Activated CD8-positive, alpha-beta memory T cell treated with anti-CD3 and anti-CD28 coated beads, Interleukin-2, amount 50 U/mL, for 4 hours (primary cell): ENCODE measurements at regions not wholly inside any gene's neighbourhood (a gene's known extent, or its start where the extent isn't known, plus 50 kb on each side); places are given as distances from the start of the nearest gene placed in this dataset.

Experiments
- DNase-seq: peaks from one replicate; pipeline ENCODE4 v3.0.0-alpha.2; 2020

DNA sequence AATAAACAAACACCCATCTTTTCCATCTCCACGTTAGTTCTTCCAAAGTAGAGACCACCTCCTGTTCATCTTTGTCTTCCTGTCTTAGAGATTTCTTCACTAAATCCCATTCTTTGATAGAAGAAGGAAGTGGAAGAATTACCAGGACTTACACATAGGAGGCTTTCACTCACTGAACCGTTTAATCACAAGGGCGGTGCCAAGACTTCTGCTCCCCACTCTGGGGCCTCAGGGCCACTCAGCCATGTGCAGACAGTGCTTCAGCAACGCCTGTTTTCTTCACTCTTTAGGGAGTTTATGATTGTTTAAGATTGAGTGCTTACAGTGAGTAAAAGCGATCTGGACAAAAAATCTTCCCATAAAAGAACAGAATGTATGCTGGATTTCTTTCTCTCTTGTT, 63.9 kb upstream of the SORCS3 start:
- no peak for DNase-seq

DNA sequence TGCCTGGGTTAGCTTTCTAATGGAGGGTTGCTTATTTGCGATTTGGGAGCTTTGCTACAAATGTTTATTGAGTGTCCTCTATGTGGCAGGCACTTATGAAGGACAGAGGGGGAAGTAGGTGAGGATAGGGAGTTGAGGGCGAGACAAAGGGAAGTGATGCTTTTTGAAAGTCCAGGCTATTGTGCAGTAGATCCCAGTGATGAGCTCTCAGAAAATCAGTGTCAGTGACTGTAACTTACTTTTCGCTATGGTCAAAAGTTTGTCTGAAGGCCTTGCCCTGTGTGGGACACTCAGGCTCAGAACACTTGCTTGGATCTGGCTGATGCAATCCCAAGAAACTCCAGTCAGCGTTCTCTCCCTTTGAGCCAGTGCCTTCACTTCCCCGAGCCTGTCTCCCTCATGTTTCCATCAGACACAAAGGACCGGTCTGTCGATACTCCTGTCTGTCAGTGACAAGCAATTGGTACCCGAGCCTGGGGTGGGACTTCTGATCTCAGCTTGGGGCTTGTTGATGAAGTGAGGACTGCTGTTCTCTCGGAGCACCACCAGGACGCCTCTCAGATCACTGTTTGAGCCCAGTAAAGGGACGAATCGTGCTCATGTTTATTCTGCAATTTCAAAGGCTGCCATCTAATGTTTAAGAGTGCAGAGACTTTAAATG, 63.1 kb upstream of the SORCS3 start:
- no peak for DNase-seq

DNA sequence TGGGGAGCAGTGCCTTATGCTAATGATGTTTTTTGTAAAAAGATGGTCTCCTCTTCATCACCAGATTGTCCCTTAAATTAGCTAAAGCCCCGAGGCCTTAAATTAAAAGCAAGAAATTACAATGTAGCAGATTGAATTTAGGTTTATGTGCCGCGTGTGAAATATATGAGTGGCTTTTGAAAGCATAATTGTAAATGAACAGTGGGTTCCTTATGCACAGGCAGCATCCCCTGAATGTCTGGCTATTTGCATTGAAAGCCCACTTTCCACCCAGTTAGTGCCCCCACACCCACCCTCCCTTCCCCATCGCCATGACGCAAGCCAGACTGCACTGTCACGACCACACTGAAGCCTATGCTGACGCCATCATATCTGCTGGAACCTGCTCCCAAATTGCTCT, 62.4 kb upstream of the SORCS3 start:
- DNase-seq, result no peak

DNA sequence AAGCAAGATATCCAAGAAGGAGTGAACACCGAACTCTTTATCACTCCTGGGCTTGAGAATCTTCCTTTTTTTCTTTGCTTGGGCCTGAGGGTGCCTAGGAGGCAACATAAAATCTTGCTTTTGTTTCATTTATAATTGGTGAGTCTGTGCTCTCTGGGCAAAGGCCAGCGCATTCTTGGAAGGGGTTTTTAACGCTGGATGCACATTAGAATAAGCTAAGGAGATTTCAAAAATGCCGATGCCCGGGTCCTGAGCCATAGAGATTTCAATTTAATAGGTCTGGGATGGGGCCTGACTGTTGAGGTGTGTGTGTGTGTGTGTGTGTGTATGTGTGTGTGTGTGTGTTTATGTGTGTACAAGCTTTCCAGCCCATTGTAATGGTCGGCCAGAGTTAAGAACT, 62.0 kb upstream of the SORCS3 start:
- DNase-seq, result no peak

DNA sequence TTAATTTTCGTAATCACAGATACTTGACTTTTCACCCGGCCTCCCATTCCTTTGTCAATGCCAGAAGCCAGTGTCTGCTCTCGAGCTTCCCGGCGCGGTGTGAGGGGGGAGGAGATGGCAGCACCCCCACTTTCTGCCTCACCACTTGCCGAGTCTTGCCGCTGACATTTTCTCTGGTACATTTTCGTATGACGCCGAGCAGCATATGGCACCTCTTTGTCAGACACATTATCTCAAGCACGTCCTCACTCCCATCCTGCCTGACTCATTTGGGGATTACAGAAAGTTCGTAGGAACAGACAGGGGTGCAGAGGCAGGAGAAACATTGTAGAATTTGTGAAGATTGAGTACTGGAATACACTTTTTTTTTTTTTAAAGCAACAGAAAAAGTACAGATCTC, 60.8 kb upstream of the SORCS3 start:
- DNase-seq, result no peak

DNA sequence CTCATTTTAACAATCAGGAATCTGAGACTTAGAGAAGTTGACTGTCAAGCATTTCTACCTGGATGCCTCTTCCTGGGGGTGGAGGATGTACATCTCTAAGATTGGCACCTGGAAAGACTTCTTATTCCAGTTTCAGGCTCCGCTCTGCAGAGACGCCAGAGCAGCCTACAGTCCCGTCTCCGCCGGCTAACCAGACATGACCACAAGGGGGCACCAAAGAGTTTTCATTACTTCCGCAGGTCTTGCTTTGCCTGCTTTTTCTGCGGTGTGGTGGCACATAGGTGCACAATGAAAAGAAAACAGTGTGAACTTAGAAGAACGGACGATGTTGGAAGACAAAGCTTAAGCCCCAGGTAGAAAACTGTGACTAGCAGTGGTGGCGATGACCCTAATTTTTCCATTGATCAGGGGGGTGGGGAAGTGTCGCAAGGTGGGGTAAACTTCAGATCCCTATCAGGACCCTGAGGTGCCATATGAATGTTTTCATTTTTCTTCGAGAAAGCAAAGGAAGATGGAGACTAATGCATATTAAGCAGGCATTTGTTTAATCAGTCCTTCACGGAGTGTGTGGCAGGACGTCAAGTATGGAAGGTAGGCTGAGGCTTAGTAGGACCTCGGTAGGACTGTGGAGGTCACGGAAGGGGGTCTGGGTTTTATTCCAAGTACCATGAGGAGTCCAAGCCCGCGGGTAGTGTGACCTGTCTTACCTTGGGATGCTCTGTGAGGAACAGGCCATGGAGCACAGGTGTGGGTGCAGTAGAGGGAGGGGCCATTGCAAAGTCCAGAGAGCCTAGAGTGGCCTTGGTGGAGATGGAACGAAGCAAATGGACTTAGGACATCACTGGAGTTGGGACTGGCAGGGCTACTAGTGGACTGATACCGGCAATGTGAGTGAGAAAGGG, 60.1 kb upstream of the SORCS3 start:
- peak; percentile 65 for DNase-seq

DNA sequence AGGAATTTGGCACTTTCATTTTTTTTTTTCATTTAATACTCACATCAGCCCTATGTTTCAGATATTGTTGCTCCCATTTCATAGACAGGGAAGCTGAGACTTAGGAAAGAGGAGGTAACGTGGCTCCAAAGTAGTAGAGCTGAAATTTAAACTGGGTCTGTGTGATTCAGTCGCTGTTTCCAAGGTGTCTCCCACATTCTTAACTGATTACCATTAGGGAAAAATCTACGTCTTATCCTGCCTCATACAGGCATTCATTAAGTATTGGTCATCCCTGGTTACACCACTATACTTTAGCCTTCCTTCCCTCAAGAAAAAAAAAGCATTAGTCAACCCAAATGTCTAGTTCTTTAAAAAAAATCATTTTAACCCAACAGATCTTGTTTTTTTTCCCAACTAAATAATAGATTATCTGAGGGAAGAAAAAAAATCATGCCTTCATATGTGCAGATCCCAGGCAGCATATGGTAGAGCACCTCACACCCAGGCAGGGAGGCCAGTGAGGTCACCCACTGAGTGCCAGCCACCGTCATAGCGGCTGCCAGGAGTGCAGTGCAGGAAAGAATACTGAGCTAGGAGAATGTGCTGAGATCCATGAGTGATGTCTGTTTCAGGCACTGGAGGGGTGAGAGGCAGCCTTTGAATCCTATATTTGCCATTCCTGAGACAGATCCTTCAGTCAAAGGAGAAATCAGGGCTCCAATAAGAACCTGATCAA, 59.0 kb upstream of the SORCS3 start:
- no peak for DNase-seq

DNA sequence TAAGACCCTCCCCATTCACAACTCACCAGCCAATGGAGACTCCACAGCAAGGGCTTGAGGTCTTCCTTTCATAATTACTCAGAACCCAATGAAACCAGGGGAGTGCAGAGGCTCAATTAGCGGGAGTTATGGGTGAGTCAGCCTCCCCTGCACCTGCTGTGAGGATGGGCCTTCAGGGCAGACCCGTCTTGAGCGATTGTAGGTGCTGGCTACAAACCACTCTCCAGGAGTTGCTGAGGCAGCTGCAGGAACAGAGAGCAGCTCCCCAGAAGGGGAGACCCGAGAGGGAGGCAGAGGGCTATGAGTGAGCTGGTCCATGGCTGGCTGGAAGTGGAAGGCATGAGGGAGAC, 58.5 kb upstream of the SORCS3 start:
- no peak for DNase-seq

DNA sequence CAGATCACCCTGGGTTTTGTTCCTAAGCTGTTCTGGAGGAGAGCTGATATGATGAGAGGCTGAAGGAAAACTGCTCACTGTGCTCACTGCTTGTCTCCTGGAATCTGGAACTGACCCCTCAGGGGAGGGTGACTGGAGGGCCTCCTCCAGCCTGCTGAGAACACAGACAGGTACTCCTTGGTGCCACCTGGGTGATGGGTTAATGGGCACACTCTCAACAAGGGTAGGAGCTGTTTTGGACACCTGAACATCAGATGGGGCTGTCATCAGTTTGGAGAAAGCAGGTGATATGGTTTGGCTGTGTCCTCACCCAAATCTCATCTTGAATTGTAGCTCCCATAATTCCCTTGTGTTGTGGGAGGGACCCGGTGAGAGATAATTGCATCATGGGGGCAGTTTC, 58.1 kb upstream of the SORCS3 start:
- no peak for DNase-seq

DNA sequence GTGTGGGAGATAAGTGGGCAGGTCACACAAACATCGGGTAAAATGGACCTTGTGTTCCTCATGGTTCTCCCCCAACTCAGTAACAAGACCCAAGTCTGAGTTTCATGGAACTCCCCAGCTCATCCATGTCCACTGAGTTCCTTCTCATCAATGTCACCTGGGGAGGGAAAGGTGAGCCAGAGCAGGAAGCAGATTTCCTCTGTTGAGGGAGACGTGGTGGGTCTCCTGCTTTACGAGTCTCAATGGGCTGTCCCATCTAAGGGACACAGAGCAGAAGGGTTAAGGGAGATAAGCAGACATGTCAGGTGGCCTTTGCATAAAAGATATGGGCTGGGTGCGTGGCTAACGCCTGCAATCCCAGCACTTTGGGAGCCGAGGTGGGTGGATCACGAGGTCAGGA, 56.5 kb upstream of the SORCS3 start:
- no peak for DNase-seq

DNA sequence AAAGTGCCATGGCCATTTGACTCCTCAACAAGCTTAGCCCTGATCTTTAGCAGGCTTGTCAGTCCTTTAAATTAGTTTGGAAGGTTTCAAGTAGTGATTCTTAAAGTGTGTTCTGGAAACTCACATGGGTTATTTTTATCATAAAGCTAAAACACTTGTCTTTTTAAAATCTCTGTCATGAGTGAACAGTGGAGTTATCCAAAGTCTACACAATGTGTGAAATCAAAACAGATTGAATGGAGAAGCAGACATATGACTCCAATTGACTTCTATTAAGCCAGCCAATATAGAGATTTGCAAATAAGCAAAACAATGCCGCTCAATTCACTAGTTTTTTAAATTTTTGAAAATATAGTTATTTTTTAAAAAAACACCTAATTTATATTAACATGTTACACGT, 53.3 kb upstream of the SORCS3 start:
- no peak for DNase-seq

DNA sequence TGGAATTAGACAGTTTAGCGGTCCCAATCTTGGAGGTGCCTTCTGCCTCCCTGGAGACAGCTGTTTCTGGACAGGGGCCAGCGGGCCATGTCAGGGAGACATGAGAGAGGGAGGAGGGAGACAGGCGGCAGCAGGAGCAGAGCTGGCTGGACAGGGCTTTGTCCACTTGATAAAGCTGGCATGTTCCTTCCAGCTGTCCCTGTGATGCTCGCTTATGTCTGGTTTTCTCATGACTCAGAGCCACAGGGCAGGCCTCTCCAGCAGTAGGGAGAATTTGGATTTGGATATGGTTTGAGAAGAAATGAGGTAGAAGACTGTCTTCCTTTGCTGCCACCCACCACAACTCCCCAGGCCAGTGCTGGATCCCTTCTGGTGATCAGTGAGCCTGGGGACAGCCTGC, 51.7 kb upstream of the SORCS3 start:
- no peak for DNase-seq

DNA sequence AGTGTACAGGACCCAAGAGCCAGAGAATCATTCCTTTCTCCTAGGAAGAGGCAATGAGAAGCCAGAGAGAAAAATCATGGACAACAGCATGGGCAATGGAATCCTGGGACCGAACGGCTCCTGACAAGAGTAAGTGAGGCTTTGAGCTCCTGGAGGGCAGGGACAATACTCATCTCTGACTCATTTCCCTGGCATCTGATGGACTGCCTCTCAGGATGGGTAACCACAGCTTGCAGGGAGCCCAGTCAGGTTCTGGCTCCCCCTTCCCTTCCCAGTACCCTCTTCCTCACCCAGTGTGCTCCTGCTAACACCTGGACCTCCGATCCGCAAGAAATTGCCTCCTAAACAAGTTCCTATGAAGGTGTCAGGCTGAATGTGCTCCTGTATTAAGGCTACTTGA, 51.2 kb upstream of the SORCS3 start:
- no peak for DNase-seq
